Left hindlimb (tissue), 1 donor: ENCODE measurements at regions not wholly inside any gene's neighbourhood (a gene's known extent, or its start where the extent isn't known, plus 50 kb on each side); places are given as distances from the start of the nearest gene placed in this dataset.

Source experiments
- DNase-seq: peaks from one replicate; pipeline ENCODE4 v3.0.0-alpha.2; 2018

GRCh38 chr15:27608248-27608647, 490.9 kb downstream of the OCA2 start:
- no peak for DNase-seq

GRCh38 chr15:27601239-27601960, 497.7 kb downstream of the OCA2 start:
- DNase-seq = peak; percentile 40

GRCh38 chr15:27599034-27599433, 500.1 kb downstream of the OCA2 start:
- DNase-seq = no peak

- DNase-seq = no peak
Measured at GRCh38 chr15:27598251-27599009, 500.7 kb downstream of the OCA2 start.

GRCh38 chr15:27595211-27595610, 503.9 kb downstream of the OCA2 start:
- DNase-seq = no peak

GRCh38 chr15:27592036-27592760, 506.9 kb downstream of the OCA2 start:
- DNase-seq = no peak
